ENCODE measurements at regions not wholly inside any gene's neighbourhood (a gene's known extent, or its start where the extent isn't known, plus 50 kb on each side); places are given as distances from the start of the nearest gene placed in this dataset.
"Not testable (repeated sequence)": the region's sequence is repeated elsewhere in the genome, so short reads cannot be mapped to it uniquely, and the experiment has no call there.

- no peak for DNase-seq
- TF ChIP-seq EZH2 (optimal IDR thresholded peaks at IDR 0.05; ENCODE audit: low read depth, low read length) (no peak), EZH2phosphoT487 (IDR thresholded peaks at IDR 0.05; ENCODE audit: low read length) (no peak)
- TF ChIP-seq, protein P1, sequence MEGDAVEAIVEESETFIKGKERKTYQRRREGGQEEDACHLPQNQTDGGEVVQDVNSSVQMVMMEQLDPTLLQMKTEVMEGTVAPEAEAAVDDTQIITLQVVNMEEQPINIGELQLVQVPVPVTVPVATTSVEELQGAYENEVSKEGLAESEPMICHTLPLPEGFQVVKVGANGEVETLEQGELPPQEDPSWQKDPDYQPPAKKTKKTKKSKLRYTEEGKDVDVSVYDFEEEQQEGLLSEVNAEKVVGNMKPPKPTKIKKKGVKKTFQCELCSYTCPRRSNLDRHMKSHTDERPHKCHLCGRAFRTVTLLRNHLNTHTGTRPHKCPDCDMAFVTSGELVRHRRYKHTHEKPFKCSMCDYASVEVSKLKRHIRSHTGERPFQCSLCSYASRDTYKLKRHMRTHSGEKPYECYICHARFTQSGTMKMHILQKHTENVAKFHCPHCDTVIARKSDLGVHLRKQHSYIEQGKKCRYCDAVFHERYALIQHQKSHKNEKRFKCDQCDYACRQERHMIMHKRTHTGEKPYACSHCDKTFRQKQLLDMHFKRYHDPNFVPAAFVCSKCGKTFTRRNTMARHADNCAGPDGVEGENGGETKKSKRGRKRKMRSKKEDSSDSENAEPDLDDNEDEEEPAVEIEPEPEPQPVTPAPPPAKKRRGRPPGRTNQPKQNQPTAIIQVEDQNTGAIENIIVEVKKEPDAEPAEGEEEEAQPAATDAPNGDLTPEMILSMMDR (IDR thresholded peaks at IDR 0.05; ENCODE audit: low read length), result no peak
- Histone ChIP-seq H3F3A (ENCODE audit: insufficient read depth, low read length) (no peaks in the 10 kb centered on the region), H3K9me3 (replicated peaks; ENCODE audit: insufficient read depth, low read length) (no peaks in the 10 kb centered on the region), H3K79me2 (ENCODE audit: low read length) (no peaks in the 10 kb centered on the region), H3K4me3 (ENCODE audit: low read length) (no peak overlapping the region), H3K9ac (ENCODE audit: low read length) (no peak overlapping the region), H3K4me1 (ENCODE audit: low read length) (no peaks in the 10 kb centered on the region), H3K27me3 (replicated peaks; ENCODE audit: insufficient read depth, low read length) (no peaks in the 10 kb centered on the region), H4K20me1 (ENCODE audit: insufficient read depth, low read length) (no peaks in the 10 kb centered on the region), H3K36me3 (replicated peaks; ENCODE audit: insufficient read depth, low read length) (no peaks in the 10 kb centered on the region), H3K4me2 (ENCODE audit: low read depth, low read length) (no peak overlapping the region), H3K9me2 (replicated peaks; ENCODE audit: insufficient read depth, low read length) (no peaks in the 10 kb centered on the region), H3K27ac (ENCODE audit: low read length) (no peak overlapping the region), H2AFZ (ENCODE audit: low read length) (no peak overlapping the region)
These were observed 162.9 kb downstream of the C6orf118 start for GRCh38 chr6:165146456-165146855.

DNA sequence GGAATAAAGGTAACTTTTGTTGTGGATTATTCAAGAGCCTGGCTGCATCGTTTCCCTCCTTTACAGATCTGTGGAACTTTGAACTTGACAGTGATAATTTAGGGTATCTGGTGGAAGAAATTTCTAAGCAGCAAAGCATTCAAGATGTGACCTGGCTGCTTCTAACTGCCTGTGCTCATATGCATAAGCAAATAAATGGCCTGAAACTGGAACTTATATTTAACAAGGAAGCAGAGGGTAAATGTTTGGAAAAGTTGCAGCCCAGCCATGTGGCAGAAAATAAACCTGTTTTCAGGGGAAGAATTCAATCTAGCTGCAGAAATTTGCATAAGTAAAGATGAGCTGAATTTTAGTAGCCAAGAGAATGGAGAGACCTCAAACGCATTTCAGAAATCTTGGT is 173.5 kb downstream of the C6orf118 start:
- no peak for DNase-seq
- Histone ChIP-seq H3K27ac (ENCODE audit: low read length) (no peak overlapping the region), H3K4me1 (ENCODE audit: low read length) (no peaks in the 10 kb centered on the region), H3K27me3 (replicated peaks; ENCODE audit: insufficient read depth, low read length) (no peaks in the 10 kb centered on the region), H3K36me3 (replicated peaks; ENCODE audit: insufficient read depth, low read length) (no peaks in the 10 kb centered on the region), H3K4me2 (ENCODE audit: low read depth, low read length) (no peak overlapping the region), H3K9me2 (replicated peaks; ENCODE audit: insufficient read depth, low read length) (no peaks in the 10 kb centered on the region), H3K79me2 (ENCODE audit: low read length) (no peaks in the 10 kb centered on the region), H4K20me1 (ENCODE audit: insufficient read depth, low read length) (no peaks in the 10 kb centered on the region), H3K4me3 (ENCODE audit: low read length) (no peak overlapping the region), H3F3A (ENCODE audit: insufficient read depth, low read length) (no peaks in the 10 kb centered on the region), H2AFZ (ENCODE audit: low read length) (no peak overlapping the region), H3K9me3 (replicated peaks; ENCODE audit: insufficient read depth, low read length) (no peaks in the 10 kb centered on the region), H3K9ac (ENCODE audit: low read length) (no peak overlapping the region)
- TF ChIP-seq EZH2phosphoT487 (IDR thresholded peaks at IDR 0.05; ENCODE audit: low read length) (no peak), EZH2 (optimal IDR thresholded peaks at IDR 0.05; ENCODE audit: low read depth, low read length) (no peak)
- TF ChIP-seq, protein P1 (IDR thresholded peaks at IDR 0.05; ENCODE audit: low read length), result no peak

GRCh38 chr6:165129086-165129485 is 180.3 kb downstream of the C6orf118 start:
- Histone ChIP-seq H3K4me3 (ENCODE audit: low read length) (no peak overlapping the region), H3F3A (ENCODE audit: insufficient read depth, low read length) (no peaks in the 10 kb centered on the region), H3K9ac (ENCODE audit: low read length) (no peak overlapping the region), H3K9me2 (replicated peaks; ENCODE audit: insufficient read depth, low read length) (no peaks in the 10 kb centered on the region), H3K4me2 (ENCODE audit: low read depth, low read length) (no peak overlapping the region), H3K36me3 (replicated peaks; ENCODE audit: insufficient read depth, low read length) (no peaks in the 10 kb centered on the region), H2AFZ (ENCODE audit: low read length) (no peak overlapping the region), H3K27me3 (replicated peaks; ENCODE audit: insufficient read depth, low read length) (no peaks in the 10 kb centered on the region), H3K27ac (ENCODE audit: low read length) (no peak overlapping the region), H3K4me1 (ENCODE audit: low read length) (no peaks in the 10 kb centered on the region), H4K20me1 (ENCODE audit: insufficient read depth, low read length) (no peaks in the 10 kb centered on the region), H3K79me2 (ENCODE audit: low read length) (no peaks in the 10 kb centered on the region), H3K9me3 (replicated peaks; ENCODE audit: insufficient read depth, low read length) (no peaks in the 10 kb centered on the region)
- no peak for DNase-seq
- no peak for TF ChIP-seq EZH2 (optimal IDR thresholded peaks at IDR 0.05; ENCODE audit: low read depth, low read length)
- TF ChIP-seq EZH2phosphoT487 (IDR thresholded peaks at IDR 0.05; ENCODE audit: low read length), result no peak
- TF ChIP-seq, protein P1 (IDR thresholded peaks at IDR 0.05; ENCODE audit: low read length), result no peak

- not testable (repeated sequence) for H3K9me2 ChIP-seq (replicated peaks; ENCODE audit: insufficient read depth, low read length); H3K27ac ChIP-seq (ENCODE audit: low read length); H3K9ac ChIP-seq (ENCODE audit: low read length); H3K4me2 ChIP-seq (ENCODE audit: low read depth, low read length); H4K20me1 ChIP-seq (ENCODE audit: insufficient read depth, low read length); H3K4me1 ChIP-seq (ENCODE audit: low read length); H2AFZ ChIP-seq (ENCODE audit: low read length); H3K4me3 ChIP-seq (ENCODE audit: low read length); H3K36me3 ChIP-seq (replicated peaks; ENCODE audit: insufficient read depth, low read length); DNase-seq; H3K9me3 ChIP-seq (replicated peaks; ENCODE audit: insufficient read depth, low read length); H3F3A ChIP-seq (ENCODE audit: insufficient read depth, low read length); H3K79me2 ChIP-seq (ENCODE audit: low read length); H3K27me3 ChIP-seq (replicated peaks; ENCODE audit: insufficient read depth, low read length)
These were observed 181.7 kb downstream of the C6orf118 start for GRCh38 chr6:165127743-165128142.

GRCh38 chr6:165124681-165125080 is 184.7 kb downstream of the C6orf118 start:
- H3K27me3 ChIP-seq (replicated peaks; ENCODE audit: insufficient read depth, low read length); H3F3A ChIP-seq (ENCODE audit: insufficient read depth, low read length); H3K79me2 ChIP-seq (ENCODE audit: low read length); H3K9me3 ChIP-seq (replicated peaks; ENCODE audit: insufficient read depth, low read length); H4K20me1 ChIP-seq (ENCODE audit: insufficient read depth, low read length); H2AFZ ChIP-seq (ENCODE audit: low read length); DNase-seq; H3K4me1 ChIP-seq (ENCODE audit: low read length); H3K27ac ChIP-seq (ENCODE audit: low read length); H3K4me2 ChIP-seq (ENCODE audit: low read depth, low read length); H3K9me2 ChIP-seq (replicated peaks; ENCODE audit: insufficient read depth, low read length); H3K9ac ChIP-seq (ENCODE audit: low read length); H3K4me3 ChIP-seq (ENCODE audit: low read length); H3K36me3 ChIP-seq (replicated peaks; ENCODE audit: insufficient read depth, low read length): not testable (repeated sequence)

Measured in MM.1S (cell line).